GM19468 (cell line): ENCODE measurements at regions not wholly inside any gene's neighbourhood (a gene's known extent, or its start where the extent isn't known, plus 50 kb on each side); places are given as distances from the start of the nearest gene placed in this dataset.
"Not testable (repeated sequence)": the region's sequence is repeated elsewhere in the genome, so short reads cannot be mapped to it uniquely, and the experiment has no call there.

Experiments used
- ATAC-seq: cut with Tn5 transposase; IDR thresholded peaks from one replicate; pipeline ENCODE4 v1.9.1; 2021; ENCODE audit warnings: mild to moderate bottlenecking, moderate library complexity, moderate number of reproducible peaks; ENCODE audit not compliant: unreplicated experiment; ENCODE audit errors: extremely low read depth

DNA sequence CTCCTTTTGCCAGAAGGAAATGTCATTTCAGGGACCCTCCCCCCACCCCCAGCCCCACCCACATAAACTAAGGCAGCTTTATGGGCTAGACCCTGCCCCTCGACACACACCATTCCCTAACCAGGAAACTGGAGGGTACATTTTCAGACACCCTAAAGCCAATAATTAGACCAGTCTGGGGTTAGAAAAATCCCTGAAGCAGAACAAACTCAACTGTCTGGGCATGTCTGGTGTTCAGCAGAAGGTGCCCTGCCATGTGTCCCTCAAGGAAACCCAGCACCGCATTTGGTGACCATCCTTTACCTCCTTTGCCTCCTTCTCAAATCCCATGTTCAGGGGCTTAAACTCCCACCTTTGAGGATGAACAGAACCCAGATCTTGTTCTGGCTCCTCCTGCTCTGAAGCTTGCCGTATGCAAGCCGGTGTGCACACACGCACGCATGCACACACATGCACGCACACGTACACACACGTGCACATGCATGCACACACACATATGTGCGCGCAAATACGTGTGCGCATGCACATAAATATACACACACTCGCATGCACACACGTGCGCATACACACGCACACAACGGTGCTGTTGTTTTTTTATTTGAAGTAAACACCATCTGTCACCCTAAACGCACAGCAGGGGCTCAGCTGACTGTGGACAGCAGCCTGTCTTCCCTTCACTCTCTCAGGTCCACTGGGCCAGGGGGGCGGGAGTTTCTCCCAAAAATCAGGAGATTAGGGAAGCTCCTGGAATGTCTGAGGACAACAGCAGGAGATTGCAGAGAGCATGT is 156.8 kb upstream of the TNRC6C start:
- ATAC-seq, result no peak

DNA sequence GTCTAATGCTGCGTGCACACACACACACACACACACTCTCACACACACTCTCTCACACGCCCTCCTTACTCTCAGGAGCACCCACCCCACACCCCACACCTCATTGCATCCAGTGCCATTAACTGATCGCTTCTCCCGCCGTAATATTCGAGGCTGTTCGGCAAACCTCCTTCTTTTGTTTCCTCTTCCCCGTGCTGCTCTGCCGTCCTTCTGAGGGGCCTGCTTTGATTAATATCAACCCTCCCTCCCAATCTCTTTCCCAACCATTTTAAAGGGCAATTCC is 156.2 kb upstream of the TNRC6C start:
- no peak for ATAC-seq

- no peak for ATAC-seq
These were observed 155.7 kb upstream of the TNRC6C start for GRCh38 chr17:77802811-77803220.

- no peak for ATAC-seq
These were observed 154.8 kb upstream of the TNRC6C start for GRCh38 chr17:77803726-77804125.

DNA sequence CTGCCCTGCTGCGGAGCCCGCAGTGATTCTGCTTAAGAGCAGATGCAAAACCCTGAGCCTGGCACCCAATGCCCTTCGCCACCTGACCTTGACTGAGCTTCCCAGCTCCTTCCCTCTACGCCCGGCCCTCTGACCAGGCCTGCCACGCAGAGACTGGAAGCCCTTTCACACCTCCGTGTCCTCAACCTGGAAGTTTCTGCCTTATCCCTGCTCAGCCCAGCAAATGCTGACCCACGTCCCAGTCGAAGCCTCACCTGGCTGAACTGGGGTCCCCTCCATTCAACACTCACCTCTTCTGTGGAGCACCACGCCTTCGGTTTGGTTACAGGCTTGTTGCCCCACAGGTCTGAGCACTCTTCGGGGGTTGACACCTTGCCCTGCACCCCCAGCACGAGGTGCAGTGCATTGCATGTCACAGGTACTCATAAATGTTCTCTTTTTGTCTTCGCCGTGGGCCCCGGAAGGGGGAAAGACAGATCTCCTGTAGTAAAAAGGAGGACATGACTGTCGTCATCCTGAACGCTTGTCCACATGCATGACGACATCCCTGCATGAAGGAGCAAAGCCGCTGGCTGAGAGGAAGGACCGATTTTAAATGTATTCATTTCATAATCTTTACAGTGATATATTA is 153.6 kb upstream of the TNRC6C start:
- no peak for ATAC-seq

- ATAC-seq, result not testable (repeated sequence)
These were observed 152.5 kb upstream of the TNRC6C start for GRCh38 chr17:77805970-77806369.

- ATAC-seq, result no peak
These were observed 151.3 kb upstream of the TNRC6C start for GRCh38 chr17:77807051-77807745.

DNA sequence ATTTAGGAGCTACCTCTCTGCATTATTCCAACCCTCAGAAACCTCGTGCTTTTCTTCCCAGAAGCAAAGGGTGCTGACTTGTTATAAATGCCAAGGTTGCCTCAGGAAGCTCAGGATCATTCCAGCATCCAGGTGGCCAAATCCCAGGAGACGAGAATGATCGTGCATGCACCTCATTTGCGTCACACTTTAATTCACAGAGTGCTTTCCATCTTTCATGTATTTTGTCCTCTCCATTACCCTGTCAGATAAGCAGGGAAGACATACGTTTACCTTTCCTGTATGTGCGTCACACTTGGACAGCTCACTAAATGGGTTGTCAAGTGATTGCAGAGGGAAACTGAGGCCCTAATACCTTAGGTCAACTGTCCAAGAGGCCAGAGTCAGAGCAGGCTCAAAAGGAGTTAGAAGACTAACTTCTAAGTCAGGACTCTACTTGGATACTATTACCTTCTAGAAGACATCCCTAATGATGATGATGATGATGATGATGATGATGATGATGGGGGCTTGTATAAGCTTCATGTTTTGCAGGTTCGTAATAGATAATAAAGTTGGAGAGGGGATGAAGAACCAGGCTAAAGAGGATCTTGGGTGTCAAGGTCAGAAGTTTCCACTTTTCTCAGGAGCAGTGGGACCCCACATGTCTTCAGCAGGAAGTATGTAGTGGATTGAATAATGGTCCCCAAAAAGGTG is 150.6 kb upstream of the TNRC6C start:
- no peak for ATAC-seq

GRCh38 chr17:77808686-77809425 is 149.6 kb upstream of the TNRC6C start:
- no peak for ATAC-seq

DNA sequence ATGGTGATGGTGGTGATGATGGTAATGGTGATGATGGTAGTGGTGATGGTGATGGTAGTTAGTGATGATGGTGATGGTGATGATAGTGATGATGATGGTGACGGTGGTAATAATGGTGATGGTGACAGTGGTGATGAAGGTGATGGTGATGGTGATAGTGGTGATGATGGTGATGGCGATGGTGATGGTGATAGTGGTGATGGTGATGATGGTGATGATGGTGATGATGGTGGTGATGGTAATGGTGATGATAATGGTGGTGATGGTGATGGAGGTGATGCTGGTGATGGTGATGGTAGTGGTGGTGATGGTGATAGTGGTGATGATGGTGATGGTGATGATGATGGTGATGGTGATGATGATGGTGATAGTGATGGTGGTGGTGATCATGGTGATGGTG is 148.7 kb upstream of the TNRC6C start:
- no peak for ATAC-seq

DNA sequence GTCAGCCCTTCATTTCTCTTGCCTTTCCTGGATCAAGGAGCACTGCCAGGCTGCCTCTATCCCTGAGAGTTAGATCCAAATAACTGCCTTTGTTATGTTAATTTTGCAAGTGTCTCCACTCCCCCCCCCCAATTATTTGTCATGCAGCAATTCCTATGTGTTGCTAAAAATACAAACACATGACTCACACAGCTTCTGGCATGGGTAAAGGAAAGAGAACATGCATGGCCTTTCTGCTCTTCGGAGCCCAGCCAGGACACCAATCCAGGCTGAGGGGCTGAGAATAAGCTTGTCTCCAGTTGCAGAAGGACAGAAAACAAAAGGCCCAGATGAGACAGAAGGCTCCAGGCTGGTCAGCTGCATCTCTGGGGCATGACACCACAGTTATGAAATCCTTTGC is 148.0 kb upstream of the TNRC6C start:
- no peak for ATAC-seq

DNA sequence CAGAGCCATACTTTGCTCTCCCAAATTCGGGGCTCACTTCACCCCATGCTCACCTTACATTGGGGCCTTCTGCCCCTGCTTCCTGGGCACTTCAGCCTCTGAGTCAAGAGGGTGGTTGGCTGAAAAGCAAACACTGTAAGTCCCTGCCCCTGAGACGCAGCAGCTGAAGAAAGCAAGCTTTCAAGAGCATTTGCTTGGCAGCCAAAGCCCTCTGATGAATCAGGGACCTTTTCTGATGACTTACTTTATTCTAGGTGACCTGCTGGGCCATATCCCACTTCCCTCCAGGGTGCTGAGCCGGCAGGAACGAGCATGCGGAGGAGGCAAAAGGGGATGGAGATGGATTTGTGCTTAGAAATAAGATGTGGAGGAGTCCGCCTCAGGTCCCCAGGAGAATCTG is 147.0 kb upstream of the TNRC6C start:
- ATAC-seq, result no peak

DNA sequence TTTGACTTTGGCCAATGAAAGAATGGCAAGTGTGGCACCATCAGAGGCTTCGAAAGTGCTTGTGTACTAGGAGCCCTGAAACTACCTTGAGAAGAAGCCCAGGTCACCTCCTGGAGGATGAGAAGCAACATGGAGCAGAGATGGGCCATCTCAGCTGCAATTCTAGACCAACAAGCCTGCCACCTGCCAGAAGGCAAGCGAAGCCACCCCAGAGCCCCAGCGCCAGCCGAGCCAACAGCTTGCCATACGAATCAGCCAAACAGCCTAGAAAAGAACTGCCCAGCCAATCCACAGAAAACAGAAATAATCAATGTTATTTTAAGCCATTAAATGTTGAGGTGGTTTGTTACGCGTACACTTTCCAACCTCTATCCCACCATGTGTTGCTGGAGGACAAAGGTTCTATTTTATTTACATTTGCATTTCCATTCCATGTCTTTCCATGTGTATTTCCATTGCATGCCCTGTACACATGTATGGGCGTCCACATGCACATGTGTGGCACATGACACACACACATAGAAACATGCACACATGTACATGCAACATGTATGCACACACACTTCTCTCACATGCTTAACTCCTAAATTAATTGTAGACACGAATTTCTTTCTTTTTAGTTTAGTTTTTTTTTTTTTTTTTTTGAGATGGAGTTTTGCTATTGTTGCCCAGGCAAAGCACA is 144.3 kb upstream of the TNRC6C start:
- ATAC-seq, result no peak

GRCh38 chr17:77815127-77815905 is 143.2 kb upstream of the TNRC6C start:
- no peak for ATAC-seq

DNA sequence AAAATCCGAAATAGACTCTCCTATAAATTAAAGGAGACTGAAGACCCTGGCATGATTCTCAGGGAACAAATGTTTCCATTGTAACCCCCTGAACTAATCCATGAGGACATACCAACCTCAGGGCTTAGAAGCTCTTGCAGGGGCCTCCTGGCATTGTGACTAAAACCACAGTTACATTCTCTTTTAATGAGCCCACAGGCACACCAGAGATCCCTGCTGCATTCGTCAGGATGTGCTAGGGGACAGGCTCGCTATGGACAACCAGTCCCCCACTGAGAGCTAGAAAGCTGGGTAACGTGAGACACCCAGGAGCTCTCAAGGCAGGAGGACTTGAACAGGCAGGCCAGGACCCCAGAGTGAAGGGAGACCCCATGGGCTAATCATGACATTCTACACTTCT is 140.6 kb upstream of the TNRC6C start:
- no peak for ATAC-seq

DNA sequence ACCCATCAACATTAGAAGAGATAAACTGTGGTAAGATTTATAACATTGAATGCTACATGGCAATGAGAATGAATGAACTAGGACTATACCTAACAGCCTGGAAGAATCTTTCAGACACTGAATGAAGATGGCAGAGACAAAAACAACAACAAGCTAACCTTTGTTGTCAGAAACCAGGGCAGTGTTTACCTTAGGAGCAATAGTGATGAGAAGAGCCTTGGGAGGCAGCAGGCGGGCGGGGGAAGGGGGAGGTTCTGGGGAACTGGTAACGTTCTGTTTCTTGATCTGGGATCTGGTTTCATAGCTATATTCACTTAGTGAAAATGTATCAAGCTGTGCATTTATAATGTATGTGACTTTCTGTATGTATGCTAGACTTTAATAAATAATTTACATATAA is 139.0 kb upstream of the TNRC6C start:
- no peak for ATAC-seq

DNA sequence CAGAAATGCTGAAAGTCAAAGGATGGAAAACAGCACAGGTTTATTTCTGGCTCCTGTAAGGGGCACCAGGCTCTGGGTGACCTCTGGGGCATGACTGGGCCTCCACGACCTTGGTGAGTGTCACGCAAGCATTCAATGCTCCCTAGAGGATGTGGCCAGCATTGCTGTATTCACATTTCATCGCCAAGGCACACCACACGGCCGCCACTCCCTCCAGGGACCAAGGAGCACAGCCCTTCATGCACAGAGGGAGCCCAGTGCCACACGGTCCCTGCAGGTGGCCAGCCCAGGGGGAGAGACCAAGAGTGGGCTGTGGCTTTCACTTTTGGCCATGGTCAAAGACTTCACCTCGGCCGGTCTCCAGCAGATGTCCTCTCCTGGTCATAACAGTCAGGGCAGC is 137.4 kb upstream of the TNRC6C start:
- ATAC-seq, result no peak

DNA sequence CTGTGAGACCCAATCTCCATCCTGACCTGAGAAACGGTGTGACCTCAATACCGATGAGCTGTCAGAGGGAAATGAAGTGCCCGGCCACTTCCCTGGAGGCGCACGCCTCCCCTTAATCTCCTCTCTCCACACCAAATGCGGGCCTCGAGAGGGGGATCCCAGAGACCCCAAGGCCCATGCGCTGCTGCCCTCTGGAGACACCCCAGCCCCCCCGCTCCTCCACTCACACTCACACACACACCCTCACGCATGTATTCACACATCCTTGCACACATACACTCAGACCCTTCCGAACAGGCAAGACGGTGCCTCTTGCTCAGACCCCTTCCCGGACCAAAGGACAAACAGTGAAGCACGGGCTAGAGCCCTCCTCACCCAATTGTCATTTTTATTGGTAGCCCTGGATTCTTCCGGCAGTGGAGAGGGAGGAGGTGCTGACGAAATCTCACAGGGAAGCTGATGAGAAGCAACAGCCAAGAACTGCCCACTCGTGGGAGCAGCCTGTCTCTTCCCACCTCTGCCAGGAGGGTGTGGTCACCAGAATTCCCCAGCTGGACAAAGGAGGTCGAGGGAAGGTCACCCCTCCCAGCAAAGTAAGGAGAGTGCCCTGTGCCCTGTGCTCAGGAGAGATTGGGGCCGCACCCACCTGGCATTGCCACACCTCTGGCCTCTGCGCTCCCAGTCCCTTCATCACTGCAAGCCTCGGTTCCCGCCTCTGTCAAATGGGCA is 136.0 kb upstream of the TNRC6C start:
- ATAC-seq, result no peak
